ENCODE measurements at regions not wholly inside any gene's neighbourhood (a gene's known extent, or its start where the extent isn't known, plus 50 kb on each side); places are given as distances from the start of the nearest gene placed in this dataset.

- TF ChIP-seq YY1 (IDR thresholded peaks at IDR 0.05; ENCODE audit: insufficient read depth, insufficient read length), result no peak
- no peak for TF ChIP-seq SUZ12 (IDR thresholded peaks at IDR 0.05; ENCODE audit: extremely low read depth, insufficient read depth, insufficient read length)
- TF ChIP-seq ZNF274 (IDR thresholded peaks at IDR 0.05; ENCODE audit: low read depth, low read length), result no peak
- Histone ChIP-seq H3K4me3 (ENCODE audit: insufficient read length, low read depth) (no peak overlapping the region), H3K36me3 (ENCODE audit: insufficient read depth, insufficient read length, low read length) (no peaks in the 10 kb centered on the region), H3K9me3 (ENCODE audit: insufficient read depth, low read length) (no peaks in the 10 kb centered on the region), H3K27me3 (ENCODE audit: insufficient read depth, insufficient read length) (no peaks in the 10 kb centered on the region), H3K9ac (ENCODE audit: insufficient read length, low read depth) (no peak overlapping the region), H3K4me1 (ENCODE audit: insufficient read depth, insufficient read length) (no peaks in the 10 kb centered on the region)
- peak; percentile 28 for DNase-seq (ENCODE audit: low read depth, low spot score)
Measured at GRCh38 chr14:98651037-98651436, 621.0 kb downstream of the BCL11B start.

GRCh38 chr14:98665007-98665406, 607.0 kb downstream of the BCL11B start:
- Histone ChIP-seq H3K4me3 (ENCODE audit: insufficient read length, low read depth) (no peak overlapping the region), H3K9me3 (ENCODE audit: insufficient read depth, low read length) (no peaks in the 10 kb centered on the region), H3K4me1 (ENCODE audit: insufficient read depth, insufficient read length) (no peaks in the 10 kb centered on the region), H3K36me3 (ENCODE audit: insufficient read depth, insufficient read length, low read length) (no peaks in the 10 kb centered on the region), H3K27me3 (ENCODE audit: insufficient read depth, insufficient read length) (no peaks in the 10 kb centered on the region), H3K9ac (ENCODE audit: insufficient read length, low read depth) (no peak overlapping the region)
- no peak for DNase-seq (ENCODE audit: low read depth, low spot score)
- TF ChIP-seq YY1 (IDR thresholded peaks at IDR 0.05; ENCODE audit: insufficient read depth, insufficient read length) (no peak), SUZ12 (IDR thresholded peaks at IDR 0.05; ENCODE audit: extremely low read depth, insufficient read depth, insufficient read length) (no peak), ZNF274 (IDR thresholded peaks at IDR 0.05; ENCODE audit: low read depth, low read length) (no peak)

- Histone ChIP-seq H3K9me3 (ENCODE audit: insufficient read depth, low read length) (no peaks in the 10 kb centered on the region), H3K27me3 (ENCODE audit: insufficient read depth, insufficient read length) (no peaks in the 10 kb centered on the region), H3K9ac (ENCODE audit: insufficient read length, low read depth) (no peak overlapping the region), H3K36me3 (ENCODE audit: insufficient read depth, insufficient read length, low read length) (no peaks in the 10 kb centered on the region), H3K4me1 (ENCODE audit: insufficient read depth, insufficient read length) (no peaks in the 10 kb centered on the region), H3K4me3 (ENCODE audit: insufficient read length, low read depth) (no peak overlapping the region)
- TF ChIP-seq ZNF274 (IDR thresholded peaks at IDR 0.05; ENCODE audit: low read depth, low read length) (no peak), SUZ12 (IDR thresholded peaks at IDR 0.05; ENCODE audit: extremely low read depth, insufficient read depth, insufficient read length) (no peak), YY1 (IDR thresholded peaks at IDR 0.05; ENCODE audit: insufficient read depth, insufficient read length) (no peak)
- DNase-seq (ENCODE audit: low read depth, low spot score), result no peak
Measured at GRCh38 chr14:98666545-98666944, 605.5 kb downstream of the BCL11B start.

GRCh38 chr14:98682033-98682432, 590.0 kb downstream of the BCL11B start:
- no peak for DNase-seq (ENCODE audit: low read depth, low spot score)
- Histone ChIP-seq H3K9me3 (ENCODE audit: insufficient read depth, low read length) (peaks cover 4% of the 10 kb centered on the region; the same call in 1 of the 2 replicates), H3K4me3 (ENCODE audit: insufficient read length, low read depth) (no peak overlapping the region), H3K27me3 (ENCODE audit: insufficient read depth, insufficient read length) (no peaks in the 10 kb centered on the region), H3K9ac (ENCODE audit: insufficient read length, low read depth) (no peak overlapping the region), H3K4me1 (ENCODE audit: insufficient read depth, insufficient read length) (no peaks in the 10 kb centered on the region), H3K36me3 (ENCODE audit: insufficient read depth, insufficient read length, low read length) (no peaks in the 10 kb centered on the region)
- TF ChIP-seq ZNF274 (IDR thresholded peaks at IDR 0.05; ENCODE audit: low read depth, low read length), result no peak
- TF ChIP-seq YY1 (IDR thresholded peaks at IDR 0.05; ENCODE audit: insufficient read depth, insufficient read length), result no peak
- no peak for TF ChIP-seq SUZ12 (IDR thresholded peaks at IDR 0.05; ENCODE audit: extremely low read depth, insufficient read depth, insufficient read length)

- no peak for DNase-seq (ENCODE audit: low read depth, low spot score)
- no peak overlapping the region for H3K9ac ChIP-seq (ENCODE audit: insufficient read length, low read depth)
- no peaks in the 10 kb centered on the region for H3K36me3 ChIP-seq (ENCODE audit: insufficient read depth, insufficient read length, low read length)
- no peak for TF ChIP-seq YY1 (IDR thresholded peaks at IDR 0.05; ENCODE audit: insufficient read depth, insufficient read length)
- no peak for TF ChIP-seq SUZ12 (IDR thresholded peaks at IDR 0.05; ENCODE audit: extremely low read depth, insufficient read depth, insufficient read length)
- no peak for TF ChIP-seq ZNF274 (IDR thresholded peaks at IDR 0.05; ENCODE audit: low read depth, low read length)
- H3K4me3 ChIP-seq (ENCODE audit: insufficient read length, low read depth), result no peak overlapping the region
- no peaks in the 10 kb centered on the region for H3K4me1 ChIP-seq (ENCODE audit: insufficient read depth, insufficient read length)
- H3K27me3 ChIP-seq (ENCODE audit: insufficient read depth, insufficient read length), result no peaks in the 10 kb centered on the region
- H3K9me3 ChIP-seq (ENCODE audit: insufficient read depth, low read length), result peaks cover 4% of the 10 kb centered on the region; the same call in 1 of the 2 replicates
Measured at GRCh38 chr14:98682726-98683125, 589.3 kb downstream of the BCL11B start.

- no peaks in the 10 kb centered on the region for H3K9me3 ChIP-seq (ENCODE audit: insufficient read depth, low read length)
- no peaks in the 10 kb centered on the region for H3K27me3 ChIP-seq (ENCODE audit: insufficient read depth, insufficient read length)
- no peak overlapping the region for H3K4me3 ChIP-seq (ENCODE audit: insufficient read length, low read depth)
- no peak overlapping the region for H3K9ac ChIP-seq (ENCODE audit: insufficient read length, low read depth)
- no peak for DNase-seq (ENCODE audit: low read depth, low spot score)
- no peaks in the 10 kb centered on the region for H3K4me1 ChIP-seq (ENCODE audit: insufficient read depth, insufficient read length)
- no peaks in the 10 kb centered on the region for H3K36me3 ChIP-seq (ENCODE audit: insufficient read depth, insufficient read length, low read length)
- TF ChIP-seq SUZ12 (IDR thresholded peaks at IDR 0.05; ENCODE audit: extremely low read depth, insufficient read depth, insufficient read length), result no peak
Measured at GRCh38 chr14:98684468-98684867, 587.5 kb downstream of the BCL11B start.

GRCh38 chr14:98685725-98686124, 586.3 kb downstream of the BCL11B start:
- TF ChIP-seq YY1 (IDR thresholded peaks at IDR 0.05; ENCODE audit: insufficient read depth, insufficient read length) (no peak), ZNF274 (IDR thresholded peaks at IDR 0.05; ENCODE audit: low read depth, low read length) (no peak), SUZ12 (IDR thresholded peaks at IDR 0.05; ENCODE audit: extremely low read depth, insufficient read depth, insufficient read length) (no peak)
- no peaks in the 10 kb centered on the region for H3K36me3 ChIP-seq (ENCODE audit: insufficient read depth, insufficient read length, low read length)
- DNase-seq (ENCODE audit: low read depth, low spot score), result no peak
- H3K4me1 ChIP-seq (ENCODE audit: insufficient read depth, insufficient read length), result no peaks in the 10 kb centered on the region
- H3K9ac ChIP-seq (ENCODE audit: insufficient read length, low read depth), result no peak overlapping the region
- H3K9me3 ChIP-seq (ENCODE audit: insufficient read depth, low read length), result no peaks in the 10 kb centered on the region
- no peak overlapping the region for H3K4me3 ChIP-seq (ENCODE audit: insufficient read length, low read depth)
- H3K27me3 ChIP-seq (ENCODE audit: insufficient read depth, insufficient read length), result no peaks in the 10 kb centered on the region

- no peaks in the 10 kb centered on the region for H3K36me3 ChIP-seq (ENCODE audit: insufficient read depth, insufficient read length, low read length)
- no peaks in the 10 kb centered on the region for H3K4me1 ChIP-seq (ENCODE audit: insufficient read depth, insufficient read length)
- no peak overlapping the region for H3K9ac ChIP-seq (ENCODE audit: insufficient read length, low read depth)
- H3K4me3 ChIP-seq (ENCODE audit: insufficient read length, low read depth), result no peak overlapping the region
- DNase-seq (ENCODE audit: low read depth, low spot score), result no peak
- TF ChIP-seq YY1 (IDR thresholded peaks at IDR 0.05; ENCODE audit: insufficient read depth, insufficient read length) (no peak), SUZ12 (IDR thresholded peaks at IDR 0.05; ENCODE audit: extremely low read depth, insufficient read depth, insufficient read length) (no peak), ZNF274 (IDR thresholded peaks at IDR 0.05; ENCODE audit: low read depth, low read length) (no peak)
- no peaks in the 10 kb centered on the region for H3K9me3 ChIP-seq (ENCODE audit: insufficient read depth, low read length)
- no peaks in the 10 kb centered on the region for H3K27me3 ChIP-seq (ENCODE audit: insufficient read depth, insufficient read length)
Measured at GRCh38 chr14:98688446-98688845, 583.6 kb downstream of the BCL11B start.
